NCI-H2196 (cell line): ENCODE measurements at regions not wholly inside any gene's neighbourhood (a gene's known extent, or its start where the extent isn't known, plus 50 kb on each side); places are given as distances from the start of the nearest gene placed in this dataset.
"Not testable (repeated sequence)": the region's sequence is repeated elsewhere in the genome, so short reads cannot be mapped to it uniquely, and the experiment has no call there.

Experiments used
- DNase-seq: peaks from one replicate; lab custom pipeline; 2025; ENCODE audit not compliant: unreplicated experiment; lab: John Stamatoyannopoulos, UW

DNA sequence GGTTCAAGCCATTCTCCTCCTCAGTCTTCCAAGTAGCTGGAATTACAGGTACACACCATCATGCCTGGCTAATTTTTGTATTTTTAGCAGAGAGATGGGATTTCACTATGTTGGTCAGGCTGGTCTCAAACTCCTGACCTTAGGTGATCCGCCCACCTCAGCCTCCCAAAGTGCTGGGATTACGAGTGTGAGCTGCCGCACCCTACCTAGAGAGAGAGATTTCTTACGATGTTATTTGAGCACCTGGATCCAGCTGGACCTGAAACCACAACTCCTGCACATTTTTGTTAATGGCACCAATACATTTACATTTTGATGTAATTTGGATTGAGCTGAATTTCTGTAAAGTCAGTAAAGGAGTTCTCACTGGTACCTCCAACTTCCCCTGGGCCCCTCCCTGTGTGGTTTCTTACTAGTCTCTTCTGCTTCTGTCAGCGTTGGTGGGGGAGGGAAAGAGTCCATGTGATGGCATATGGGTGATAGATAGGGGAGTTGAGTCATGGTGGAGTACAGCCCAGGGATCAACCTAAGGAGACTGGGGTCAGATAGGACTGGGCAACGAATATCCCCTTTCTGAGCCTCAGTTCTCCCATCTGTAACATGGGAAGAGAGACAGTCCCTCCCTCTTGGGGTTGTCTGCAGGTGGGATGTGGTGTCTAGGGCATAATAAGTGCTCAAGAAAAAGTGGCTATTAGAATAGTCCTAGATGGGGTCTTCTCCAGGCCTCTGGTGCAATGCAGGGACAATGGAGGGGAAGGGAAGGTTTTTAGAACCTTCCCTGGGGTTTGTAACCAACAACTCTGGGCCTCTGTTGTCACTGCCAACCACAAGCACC lies 83.3 kb upstream of the MED13L start:
- no peak for DNase-seq

- peak; percentile 70 for DNase-seq
These were observed 84.1 kb upstream of the MED13L start for GRCh38 chr12:116361414-116362223.

GRCh38 chr12:116365114-116365513 lies 87.6 kb upstream of the MED13L start:
- no peak for DNase-seq

DNA sequence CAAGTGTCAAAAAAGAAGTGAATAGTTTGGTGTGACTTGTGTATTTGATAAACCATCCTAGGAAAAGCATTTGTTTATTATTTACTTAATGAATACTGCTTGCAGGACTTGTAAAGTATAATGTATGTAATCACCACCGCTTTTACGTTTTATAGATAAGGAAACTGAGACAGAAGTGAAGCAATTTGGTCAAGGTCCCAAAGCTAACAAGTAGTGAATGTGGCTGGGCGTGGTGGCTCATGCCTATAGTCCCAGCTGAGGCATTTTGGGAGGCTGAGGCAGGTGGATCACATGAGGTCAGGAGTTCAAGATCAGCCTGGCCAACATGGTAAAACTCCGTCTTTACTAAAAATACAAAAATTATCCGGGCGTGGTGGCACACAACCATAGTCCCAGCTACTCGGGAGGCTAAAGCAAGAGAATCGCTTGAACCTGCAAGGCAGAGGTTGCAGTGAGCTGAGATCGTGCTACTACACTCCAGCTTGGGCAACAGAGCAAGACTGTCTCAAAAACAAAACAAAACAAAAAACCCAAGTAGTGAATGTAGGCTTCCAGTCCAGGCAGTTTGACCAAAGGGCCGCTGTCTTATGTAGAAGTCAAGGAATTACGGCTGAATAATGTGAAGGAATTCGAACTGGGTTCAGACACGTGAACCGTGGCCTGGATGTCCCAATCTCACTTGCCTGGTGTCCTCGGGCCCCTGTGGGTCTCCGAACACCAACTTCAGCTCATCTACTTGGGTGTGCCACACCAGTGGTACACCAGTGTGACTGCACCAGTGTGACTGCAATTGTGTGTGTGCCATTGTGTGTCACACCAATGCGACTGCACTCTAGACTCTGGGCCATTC lies 88.3 kb upstream of the MED13L start:
- DNase-seq = no peak

DNA sequence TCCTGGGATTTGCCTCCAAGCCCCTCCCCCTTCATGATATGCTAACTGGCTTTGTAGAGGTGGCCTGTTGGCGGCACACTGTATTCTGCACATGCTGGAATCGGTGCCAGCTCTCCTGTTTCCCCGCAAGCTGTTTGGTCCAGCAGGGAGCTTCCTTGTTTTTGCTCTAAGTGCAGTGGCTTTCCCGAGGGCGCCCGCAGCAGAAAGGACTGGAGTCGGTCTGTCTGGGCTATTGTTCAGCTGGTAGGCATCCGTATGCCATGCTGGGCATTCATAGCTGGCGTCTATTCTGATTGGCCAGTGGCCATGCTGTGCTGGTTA lies 88.9 kb upstream of the MED13L start:
- peak; percentile 88 for DNase-seq

- DNase-seq = peak; percentile 70
These were observed 89.3 kb upstream of the MED13L start for GRCh38 chr12:116366824-116367223.

- DNase-seq = peak; percentile 17
These were observed 91.0 kb upstream of the MED13L start for GRCh38 chr12:116368196-116369194.

GRCh38 chr12:116370004-116370404 lies 92.5 kb upstream of the MED13L start:
- no peak for DNase-seq

- DNase-seq = no peak
These were observed 93.5 kb upstream of the MED13L start for GRCh38 chr12:116370886-116371580.

GRCh38 chr12:116372815-116373214 lies 95.3 kb upstream of the MED13L start:
- no peak for DNase-seq

GRCh38 chr12:116373572-116374206 lies 96.2 kb upstream of the MED13L start:
- no peak for DNase-seq

GRCh38 chr12:116374207-116374606 lies 96.7 kb upstream of the MED13L start:
- DNase-seq = no peak

DNA sequence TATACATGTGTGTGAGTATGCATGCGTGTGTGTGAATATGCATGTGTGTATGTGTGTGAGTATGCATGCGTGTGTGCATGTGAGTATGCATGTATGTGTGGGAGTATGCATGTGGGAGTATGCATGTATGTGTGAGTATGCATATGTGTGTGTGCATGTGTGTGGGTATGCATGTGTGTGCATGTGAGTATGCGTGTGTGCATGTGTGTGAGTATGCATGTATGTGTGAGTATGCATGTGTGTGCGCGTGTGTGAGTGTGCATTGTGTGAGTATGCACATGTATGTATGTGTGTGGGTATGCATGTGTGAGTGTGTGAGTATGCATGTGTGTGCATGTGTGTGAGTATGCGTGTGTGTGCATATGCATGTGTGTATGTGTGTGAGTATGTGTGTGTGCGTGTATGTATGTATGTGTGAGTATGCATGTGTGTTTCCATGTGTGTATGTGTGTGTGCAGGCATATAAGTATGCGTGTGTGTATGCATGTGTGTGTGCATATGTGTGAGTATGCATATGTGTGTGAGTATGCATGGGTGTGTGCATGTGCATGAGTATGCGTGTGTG lies 97.9 kb upstream of the MED13L start:
- DNase-seq = no peak

- no peak for DNase-seq
These were observed 99.1 kb upstream of the MED13L start for GRCh38 chr12:116376354-116377193.

DNA sequence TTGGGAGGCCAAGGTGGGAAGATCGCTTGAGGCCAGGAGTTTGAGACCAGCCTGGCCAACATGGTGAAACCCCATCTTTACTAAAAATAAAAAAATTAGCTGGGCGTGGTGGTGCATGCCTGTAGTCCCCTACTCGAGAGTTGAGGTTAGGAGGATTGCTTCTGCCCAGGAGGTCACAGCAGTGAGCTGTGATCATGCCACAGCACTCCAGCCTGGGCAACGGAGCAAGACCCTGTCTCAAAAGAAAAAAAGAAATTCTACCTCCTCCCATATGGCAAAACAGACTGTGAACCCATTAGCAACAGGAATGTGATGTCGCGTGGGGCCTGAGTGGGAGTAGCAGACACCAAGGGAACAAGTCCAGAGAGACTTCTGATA lies 99.7 kb upstream of the MED13L start:
- DNase-seq = not testable (repeated sequence)

DNA sequence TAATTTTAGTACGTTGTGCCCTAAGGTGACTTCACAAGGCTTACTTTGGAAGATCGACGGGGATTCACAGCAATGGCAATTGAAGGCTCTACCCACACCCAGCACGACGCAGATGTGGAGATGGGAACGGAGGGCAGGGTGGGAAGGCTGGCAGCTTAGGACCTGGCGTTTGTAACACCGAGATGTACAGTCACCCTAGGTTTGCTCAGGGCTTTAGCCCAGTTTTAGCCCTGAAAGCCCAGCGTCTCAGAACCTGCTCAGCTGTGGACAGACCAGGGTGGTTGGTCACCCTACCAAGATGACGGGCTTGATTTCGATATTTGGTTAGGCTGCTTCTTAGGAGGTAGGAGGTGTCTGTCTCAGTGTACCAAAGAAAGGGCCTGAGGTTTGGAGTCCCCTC lies 100.5 kb upstream of the MED13L start:
- DNase-seq = no peak

- DNase-seq = no peak
These were observed 102.6 kb upstream of the MED13L start for GRCh38 chr12:116380108-116380507.

DNA sequence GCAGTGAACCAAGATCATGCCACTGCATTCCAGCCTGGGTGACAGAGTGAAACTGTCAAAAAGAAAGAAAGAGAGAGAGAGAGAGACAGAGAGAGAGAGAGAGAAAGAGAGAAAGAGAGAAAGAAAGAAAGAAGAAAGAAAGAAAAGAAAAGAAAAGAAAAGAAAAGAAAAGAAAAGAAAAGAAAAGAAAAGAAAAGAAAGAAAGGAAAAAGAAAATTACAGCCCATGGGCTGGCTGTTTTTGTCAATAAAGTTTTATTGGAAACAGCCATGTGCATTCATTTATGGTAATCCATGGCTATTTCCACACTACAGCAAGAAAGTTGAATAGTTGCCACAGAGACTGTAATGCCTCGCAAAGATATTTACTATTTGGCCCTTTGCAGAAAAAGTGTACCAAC lies 103.2 kb upstream of the MED13L start:
- not testable (repeated sequence) for DNase-seq
